ENCODE measurements at regions not wholly inside any gene's neighbourhood (a gene's known extent, or its start where the extent isn't known, plus 50 kb on each side); places are given as distances from the start of the nearest gene placed in this dataset.

- CTCF ChIA-PET = no interaction called here
- H3K4me3 Mint-ChIP-seq (ENCODE audit: low read depth, unreplicated experiment) = no peak overlapping the region
- no peaks in the 10 kb centered on the region for H3K36me3 Mint-ChIP-seq (ENCODE audit: insufficient read depth, unreplicated experiment)
- intact Hi-C loops (cut with micrococcal nuclease; ENCODE audit: unreplicated experiment) = no loop called here
- BruUV-seq (replicated peaks) = no TSS peak
- H3K9me3 Mint-ChIP-seq (ENCODE audit: low read depth, unreplicated experiment) = no peaks in the 10 kb centered on the region
- DNase-seq = no peak
- H3K4me1 Mint-ChIP-seq (ENCODE audit: low read depth, unreplicated experiment) = no peaks in the 10 kb centered on the region
- H3K27ac Mint-ChIP-seq (ENCODE audit: unreplicated experiment) = no peak overlapping the region
- no peak for TF ChIP-seq CTCF (IDR thresholded peaks at IDR 0.05; ENCODE audit: unreplicated experiment)
- no peaks in the 10 kb centered on the region for H3K27me3 Mint-ChIP-seq (ENCODE audit: unreplicated experiment)
These were observed 922.1 kb downstream of the TFAP2A start for GRCh38 chr6:9492790-9493189.

DNA sequence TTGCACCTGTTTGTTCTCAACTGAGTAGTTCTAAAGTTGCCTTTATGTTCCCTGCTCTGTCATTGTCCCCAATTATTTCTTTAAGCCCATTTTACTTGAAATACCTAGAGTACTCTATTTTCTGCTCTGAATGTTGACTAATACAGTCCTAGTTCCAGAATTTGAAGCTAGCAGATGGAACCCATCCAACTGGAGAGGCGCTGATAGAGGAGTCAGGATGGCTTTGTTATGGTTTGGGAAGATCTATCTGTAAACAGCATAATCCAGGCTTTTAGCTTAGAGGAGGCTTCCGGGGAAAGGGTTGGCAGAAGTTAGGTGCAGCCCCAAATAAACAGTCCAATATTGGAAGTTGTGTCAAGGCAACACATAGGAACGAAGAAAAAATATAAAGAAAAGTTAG lies 927.7 kb downstream of the TFAP2A start:
- Mint-ChIP-seq H3K4me3 (ENCODE audit: low read depth, unreplicated experiment) (no peak overlapping the region), H3K9me3 (ENCODE audit: low read depth, unreplicated experiment) (no peaks in the 10 kb centered on the region), H3K27me3 (ENCODE audit: unreplicated experiment) (no peaks in the 10 kb centered on the region), H3K36me3 (ENCODE audit: insufficient read depth, unreplicated experiment) (peaks cover under 1% of the 10 kb centered on the region), H3K4me1 (ENCODE audit: low read depth, unreplicated experiment) (peaks cover 5% of the 10 kb centered on the region), H3K27ac (ENCODE audit: unreplicated experiment) (no peak overlapping the region)
- CTCF ChIA-PET = no interaction called here
- no TSS peak for BruUV-seq (replicated peaks)
- no peak for DNase-seq
- intact Hi-C loops (cut with micrococcal nuclease; ENCODE audit: unreplicated experiment) = no loop called here
- no peak for TF ChIP-seq CTCF (IDR thresholded peaks at IDR 0.05; ENCODE audit: unreplicated experiment)

DNA sequence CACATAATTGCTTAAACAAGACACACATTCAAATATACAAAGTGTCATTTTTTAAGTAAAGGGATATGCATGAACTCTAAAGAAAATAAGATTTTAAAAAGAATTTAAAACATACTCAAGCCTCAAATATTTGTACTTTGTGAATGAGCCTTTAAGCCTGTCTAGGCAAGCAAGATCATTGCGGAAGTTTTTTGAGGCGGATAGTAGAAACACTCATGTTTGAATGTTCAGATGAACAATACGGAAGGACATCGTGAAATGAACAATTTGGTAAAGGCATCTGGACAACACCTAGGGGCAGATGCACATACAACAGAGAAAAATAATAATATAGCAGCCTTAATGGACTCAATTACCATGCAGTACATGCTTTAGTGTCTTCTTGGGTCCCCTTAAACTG lies 928.9 kb downstream of the TFAP2A start:
- H3K36me3 Mint-ChIP-seq (ENCODE audit: insufficient read depth, unreplicated experiment) = peaks cover 5% of the 10 kb centered on the region
- intact Hi-C loops (cut with micrococcal nuclease; ENCODE audit: unreplicated experiment) = no loop called here
- no peak overlapping the region for H3K4me3 Mint-ChIP-seq (ENCODE audit: low read depth, unreplicated experiment)
- H3K4me1 Mint-ChIP-seq (ENCODE audit: low read depth, unreplicated experiment) = peaks cover 13% of the 10 kb centered on the region
- no peak overlapping the region for H3K27ac Mint-ChIP-seq (ENCODE audit: unreplicated experiment)
- no peak for TF ChIP-seq CTCF (IDR thresholded peaks at IDR 0.05; ENCODE audit: unreplicated experiment)
- H3K27me3 Mint-ChIP-seq (ENCODE audit: unreplicated experiment) = no peaks in the 10 kb centered on the region
- no TSS peak for BruUV-seq (replicated peaks)
- H3K9me3 Mint-ChIP-seq (ENCODE audit: low read depth, unreplicated experiment) = no peaks in the 10 kb centered on the region
- DNase-seq = no peak
- CTCF ChIA-PET = no interaction called here

DNA sequence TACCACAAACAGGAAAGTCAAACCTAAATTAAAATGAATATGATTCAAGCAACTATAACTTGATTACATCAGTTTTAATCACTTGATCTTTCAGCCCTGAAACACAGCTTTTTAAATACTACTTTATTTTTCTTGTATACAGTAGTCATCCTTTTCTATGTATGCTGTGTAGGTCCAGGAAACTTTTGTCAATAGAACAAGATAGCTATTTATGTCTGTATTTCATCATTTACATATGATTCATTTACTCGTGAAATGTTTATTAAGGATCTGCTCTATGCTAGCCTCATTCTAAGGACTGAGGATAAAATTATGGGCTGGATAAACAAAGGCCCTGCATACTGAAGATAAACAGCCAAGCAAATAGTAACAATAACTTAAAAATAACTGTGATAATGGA lies 930.2 kb downstream of the TFAP2A start:
- Mint-ChIP-seq H3K27me3 (ENCODE audit: unreplicated experiment) (no peaks in the 10 kb centered on the region), H3K27ac (ENCODE audit: unreplicated experiment) (no peak overlapping the region)
- TF ChIP-seq CTCF (IDR thresholded peaks at IDR 0.05; ENCODE audit: unreplicated experiment) = no peak

DNA sequence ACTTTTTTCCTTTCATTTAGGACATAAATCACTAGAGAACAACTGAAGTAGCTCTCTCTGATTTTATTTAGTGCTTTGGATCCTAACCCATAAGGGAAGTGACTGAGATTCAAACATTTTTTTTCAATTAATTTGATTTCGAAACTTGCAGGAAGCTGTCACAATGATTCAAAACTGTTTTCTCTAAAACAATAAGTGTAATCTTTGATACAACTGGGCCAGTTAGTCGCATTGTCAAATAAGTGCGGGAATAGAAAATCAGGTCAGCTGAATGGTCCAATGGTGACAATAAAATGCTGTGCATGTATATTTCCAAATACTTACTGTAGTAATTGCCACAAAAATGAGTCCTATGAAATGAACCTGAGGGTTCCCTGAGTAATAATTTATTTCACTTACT lies 930.8 kb downstream of the TFAP2A start:
- peaks cover 5% of the 10 kb centered on the region for H3K36me3 Mint-ChIP-seq (ENCODE audit: insufficient read depth, unreplicated experiment)
- no peak overlapping the region for H3K4me3 Mint-ChIP-seq (ENCODE audit: low read depth, unreplicated experiment)
- intact Hi-C loops (cut with micrococcal nuclease; ENCODE audit: unreplicated experiment) = no loop called here
- no peak for DNase-seq
- no TSS peak for BruUV-seq (replicated peaks)
- no peak for TF ChIP-seq CTCF (IDR thresholded peaks at IDR 0.05; ENCODE audit: unreplicated experiment)
- CTCF ChIA-PET = no interaction called here
- H3K9me3 Mint-ChIP-seq (ENCODE audit: low read depth, unreplicated experiment) = no peaks in the 10 kb centered on the region
- H3K27ac Mint-ChIP-seq (ENCODE audit: unreplicated experiment) = no peak overlapping the region
- peaks cover 13% of the 10 kb centered on the region for H3K4me1 Mint-ChIP-seq (ENCODE audit: low read depth, unreplicated experiment)
- no peaks in the 10 kb centered on the region for H3K27me3 Mint-ChIP-seq (ENCODE audit: unreplicated experiment)

More for the DNA sequence above, 930.2 kb downstream of the TFAP2A start:
- CTCF ChIA-PET = no interaction called here
- intact Hi-C loops (cut with micrococcal nuclease; ENCODE audit: unreplicated experiment) = no loop called here
- H3K4me3 Mint-ChIP-seq (ENCODE audit: low read depth, unreplicated experiment) = no peak overlapping the region
- no peaks in the 10 kb centered on the region for H3K9me3 Mint-ChIP-seq (ENCODE audit: low read depth, unreplicated experiment)
- peaks cover 5% of the 10 kb centered on the region for H3K36me3 Mint-ChIP-seq (ENCODE audit: insufficient read depth, unreplicated experiment)
- no peak for DNase-seq
- BruUV-seq (replicated peaks) = no TSS peak
- peaks cover 13% of the 10 kb centered on the region for H3K4me1 Mint-ChIP-seq (ENCODE audit: low read depth, unreplicated experiment)
